ENCODE measurements at regions not wholly inside any gene's neighbourhood (a gene's known extent, or its start where the extent isn't known, plus 50 kb on each side); places are given as distances from the start of the nearest gene placed in this dataset.

GRCh38 chr11:129324533-129325175 is 51.0 kb upstream of the BARX2 start:
- DNase-seq, result no peak

- no peak for DNase-seq
Measured at GRCh38 chr11:129323896-129324502, 51.6 kb upstream of the BARX2 start.

GRCh38 chr11:129322941-129323340 is 52.7 kb upstream of the BARX2 start:
- no peak for DNase-seq

GRCh38 chr11:129321076-129321475 is 54.6 kb upstream of the BARX2 start:
- DNase-seq, result no peak

GRCh38 chr11:129320494-129320893 is 55.2 kb upstream of the BARX2 start:
- DNase-seq, result no peak

- DNase-seq, result no peak
Measured at GRCh38 chr11:129319751-129320150, 55.9 kb upstream of the BARX2 start.

- DNase-seq, result no peak
Measured at GRCh38 chr11:129319201-129319600, 56.4 kb upstream of the BARX2 start.

- no peak for DNase-seq
Measured at GRCh38 chr11:129317571-129317970, 58.1 kb upstream of the BARX2 start.

GRCh38 chr11:129316781-129317180 is 58.9 kb upstream of the BARX2 start:
- DNase-seq, result no peak

GRCh38 chr11:129315781-129316579 is 59.7 kb upstream of the BARX2 start:
- DNase-seq, result no peak

GRCh38 chr11:129314371-129314770 is 61.3 kb upstream of the BARX2 start:
- no peak for DNase-seq

- DNase-seq, result no peak
Measured at GRCh38 chr11:129313541-129314297, 61.9 kb upstream of the BARX2 start.

GRCh38 chr11:129312730-129313503 is 62.7 kb upstream of the BARX2 start:
- DNase-seq, result no peak

GRCh38 chr11:129308241-129308865 is 67.3 kb upstream of the BARX2 start:
- no peak for DNase-seq

- DNase-seq, result no peak
Measured at GRCh38 chr11:129307162-129307561, 68.5 kb upstream of the BARX2 start.

GRCh38 chr11:129302386-129303101 is 73.1 kb upstream of the BARX2 start:
- DNase-seq, result no peak

GRCh38 chr11:129300099-129300498 is 75.5 kb upstream of the BARX2 start:
- DNase-seq, result no peak

- DNase-seq, result no peak
Measured at GRCh38 chr11:129298988-129299387, 76.7 kb upstream of the BARX2 start.

- no peak for DNase-seq
Measured at GRCh38 chr11:129295746-129296145, 79.9 kb upstream of the BARX2 start.

GRCh38 chr11:129292771-129293170 is 82.9 kb upstream of the BARX2 start:
- no peak for DNase-seq

GRCh38 chr11:129292092-129292491 is 83.6 kb upstream of the BARX2 start:
- no peak for DNase-seq
